ENCODE measurements at regions not wholly inside any gene's neighbourhood (a gene's known extent, or its start where the extent isn't known, plus 50 kb on each side); places are given as distances from the start of the nearest gene placed in this dataset.

- DNase-seq: peak; percentile 82
Measured at GRCh38 chr2:200219309-200220113, 87.0 kb upstream of the SPATS2L start.

- peak; percentile 13 for DNase-seq
Measured at GRCh38 chr2:200220251-200220650, 86.2 kb upstream of the SPATS2L start.

- no peak for DNase-seq
Measured at GRCh38 chr2:200221055-200221955, 85.2 kb upstream of the SPATS2L start.

GRCh38 chr2:200222791-200223190, 83.7 kb upstream of the SPATS2L start:
- no peak for DNase-seq

- DNase-seq: no peak
Measured at GRCh38 chr2:200223205-200223784, 83.2 kb upstream of the SPATS2L start.

GRCh38 chr2:200225951-200226350, 80.5 kb upstream of the SPATS2L start:
- DNase-seq: no peak

- DNase-seq: peak; percentile 12
Measured at GRCh38 chr2:200226451-200227426, 79.8 kb upstream of the SPATS2L start.

- no peak for DNase-seq
Measured at GRCh38 chr2:200230716-200231115, 75.8 kb upstream of the SPATS2L start.

GRCh38 chr2:200235533-200235932, 71.0 kb upstream of the SPATS2L start:
- DNase-seq: no peak

- DNase-seq: no peak
Measured at GRCh38 chr2:200239216-200239615, 67.3 kb upstream of the SPATS2L start.

GRCh38 chr2:200242570-200242969, 63.9 kb upstream of the SPATS2L start:
- DNase-seq: no peak

- no peak for DNase-seq
Measured at GRCh38 chr2:200243441-200243840, 63.1 kb upstream of the SPATS2L start.

GRCh38 chr2:200244111-200244510, 62.4 kb upstream of the SPATS2L start:
- no peak for DNase-seq

- no peak for DNase-seq
Measured at GRCh38 chr2:200247494-200247893, 59.0 kb upstream of the SPATS2L start.

- DNase-seq: no peak
Measured at GRCh38 chr2:200252265-200253067, 54.0 kb upstream of the SPATS2L start.

GRCh38 chr2:200253639-200254038, 52.9 kb upstream of the SPATS2L start:
- no peak for DNase-seq

- DNase-seq: no peak
Measured at GRCh38 chr2:200254773-200255172, 51.7 kb upstream of the SPATS2L start.

- no peak for DNase-seq
Measured at GRCh38 chr2:200255549-200255948, 50.9 kb upstream of the SPATS2L start.

Data from NCI-H82 (cell line).